ENCODE measurements at regions not wholly inside any gene's neighbourhood (a gene's known extent, or its start where the extent isn't known, plus 50 kb on each side); places are given as distances from the start of the nearest gene placed in this dataset.

- DNase-seq (ENCODE audit: low read depth), result no peak
Observed at GRCh38 chr7:22625251-22625650, 101.7 kb upstream of the IL6 start.

GRCh38 chr7:22624781-22625180 lies 102.2 kb upstream of the IL6 start:
- DNase-seq (ENCODE audit: low read depth), result no peak

GRCh38 chr7:22622116-22622785 lies 104.7 kb upstream of the IL6 start:
- no peak for DNase-seq (ENCODE audit: low read depth)

- no peak for DNase-seq (ENCODE audit: low read depth)
Observed at GRCh38 chr7:22618528-22618927, 108.5 kb upstream of the IL6 start.

- DNase-seq (ENCODE audit: low read depth), result no peak
Observed at GRCh38 chr7:22617166-22617565, 109.8 kb upstream of the IL6 start.

GRCh38 chr7:22613496-22613895 lies 113.5 kb upstream of the IL6 start:
- no peak for DNase-seq (ENCODE audit: low read depth)

GRCh38 chr7:22612776-22613175 lies 112.8 kb upstream of the STEAP1B start:
- no peak for DNase-seq (ENCODE audit: low read depth)

GRCh38 chr7:22611758-22612079 lies 111.7 kb upstream of the STEAP1B start:
- DNase-seq (ENCODE audit: low read depth), result no peak

GRCh38 chr7:22610951-22611757 lies 111.2 kb upstream of the STEAP1B start:
- no peak for DNase-seq (ENCODE audit: low read depth)

GRCh38 chr7:22610263-22610662 lies 110.3 kb upstream of the STEAP1B start:
- no peak for DNase-seq (ENCODE audit: low read depth)

GRCh38 chr7:22607180-22607579 lies 107.2 kb upstream of the STEAP1B start:
- DNase-seq (ENCODE audit: low read depth), result no peak

- no peak for DNase-seq (ENCODE audit: low read depth)
Observed at GRCh38 chr7:22604246-22604645, 104.3 kb upstream of the STEAP1B start.

GRCh38 chr7:22601812-22602565 lies 102.0 kb upstream of the STEAP1B start:
- DNase-seq (ENCODE audit: low read depth), result no peak

- no peak for DNase-seq (ENCODE audit: low read depth)
Observed at GRCh38 chr7:22601408-22601807, 101.4 kb upstream of the STEAP1B start.

GRCh38 chr7:22601003-22601402 lies 101.0 kb upstream of the STEAP1B start:
- no peak for DNase-seq (ENCODE audit: low read depth)

- no peak for DNase-seq (ENCODE audit: low read depth)
Observed at GRCh38 chr7:22598318-22598920, 98.4 kb upstream of the STEAP1B start.

- no peak for DNase-seq (ENCODE audit: low read depth)
Observed at GRCh38 chr7:22597844-22598243, 97.9 kb upstream of the STEAP1B start.

- no peak for DNase-seq (ENCODE audit: low read depth)
Observed at GRCh38 chr7:22596763-22597400, 96.9 kb upstream of the STEAP1B start.

- no peak for DNase-seq (ENCODE audit: low read depth)
Observed at GRCh38 chr7:22594020-22594419, 94.0 kb upstream of the STEAP1B start.

GRCh38 chr7:22591271-22591670 lies 91.3 kb upstream of the STEAP1B start:
- no peak for DNase-seq (ENCODE audit: low read depth)

GRCh38 chr7:22589641-22590201 lies 89.7 kb upstream of the STEAP1B start:
- no peak for DNase-seq (ENCODE audit: low read depth)

GRCh38 chr7:22588351-22588750 lies 88.4 kb upstream of the STEAP1B start:
- DNase-seq (ENCODE audit: low read depth), result no peak
